ENCODE measurements at regions not wholly inside any gene's neighbourhood (a gene's known extent, or its start where the extent isn't known, plus 50 kb on each side); places are given as distances from the start of the nearest gene placed in this dataset.

GRCh38 chr18:78641689-78642231 is 337.9 kb upstream of the SALL3 start:
- H3K36me3 ChIP-seq (replicated peaks in 1 of 2; ENCODE audit: control insufficient read depth in 1 of 2, insufficient read depth in 2 of 2, low read length in 2 of 2) = no peaks in the 10 kb centered on the region
- H3K27me3 ChIP-seq (ENCODE audit: control insufficient read depth in 1 of 2, insufficient read depth in 2 of 2, low read length in 2 of 2) = peaks cover 0 to 18% of the 10 kb centered on the region in 2 experiments; a peak in 2 of 5 replicates
- H4K20me1 ChIP-seq (ENCODE audit: insufficient read depth, low read length) = no peaks in the 10 kb centered on the region
- intact Hi-C loops (cut with micrococcal nuclease; ENCODE audit: unreplicated experiment) = no loop called here
- 2% methylated on average over 3 of the region's 3 CpGs for WGBS (ENCODE audit: low lambda C conversion rate)
- ChIA-PET POLR2A (no interaction called here), CTCF (ENCODE audit: low intra/inter-chr PET ratio, low total read pairs) (no interaction called here)
- no peak overlapping the region for H3K4me2 ChIP-seq (ENCODE audit: low read depth, low read length)
- DNase-seq (ENCODE audit: low spot score) (no peak), FAIRE-seq (no peak), ATAC-seq (no peak)
- H3K9ac ChIP-seq (ENCODE audit: insufficient read depth, low read depth, low read length) = no peak overlapping the region
- in situ Hi-C loops (cut with HindIII; ENCODE audit: extremely low pct_ligation_motif_present, low pct_unique_long_range_greater_than_20kb) = no loop called here
- no peak overlapping the region for H3K4me3 ChIP-seq (replicated peaks in 1 of 3; ENCODE audit: insufficient read depth in 1 of 3, low read depth in 2 of 3, low read length in 3 of 3)
- BruUV-seq (replicated peaks) = no TSS peak
- no peaks in the 10 kb centered on the region for H3K4me1 ChIP-seq (ENCODE audit: insufficient read depth, low read length)
- no peak overlapping the region for H2AFZ ChIP-seq (ENCODE audit: low read length)
- H3K27ac ChIP-seq (ENCODE audit: extremely low read length, insufficient read depth, low read length) = no peak overlapping the region
- no peaks in the 10 kb centered on the region for H3K79me2 ChIP-seq (ENCODE audit: insufficient read depth, low read length)
- no peaks in the 10 kb centered on the region for H3K9me3 ChIP-seq (ENCODE audit: low read length)
- no peak for TF ChIP-seq ZNF501 (CRISPR knock-in tag; IDR thresholded peaks at IDR 0.05)
- no peak for TF ChIP-seq CREM (IDR thresholded peaks at IDR 0.05)
- no peak for TF ChIP-seq CREM (CRISPR knock-in tag; IDR thresholded peaks at IDR 0.05)
- TF ChIP-seq ZNF75D (CRISPR knock-in tag; IDR thresholded peaks at IDR 0.05; ENCODE audit: borderline replicate concordance) = no peak
- TF ChIP-seq ZNF816 (CRISPR knock-in tag; IDR thresholded peaks at IDR 0.05; ENCODE audit: borderline replicate concordance) = no peak
- TF ChIP-seq KAT7 (CRISPR knock-in tag; IDR thresholded peaks at IDR 0.05; ENCODE audit: borderline replicate concordance) = no peak
- TF ChIP-seq CEBPZ (IDR thresholded peaks at IDR 0.05; ENCODE audit: low read length) = no peak
- TF ChIP-seq MXD4 (CRISPR knock-in tag; IDR thresholded peaks at IDR 0.05) = no peak
- TF ChIP-seq ZNF609 (CRISPR knock-in tag; IDR thresholded peaks at IDR 0.05; ENCODE audit: borderline replicate concordance) = no peak
- no peak for TF ChIP-seq POLR2A (IDR thresholded peaks at IDR 0.05; ENCODE audit: insufficient read depth in 1 of 2, low read depth in 2 of 2, low read length in 2 of 2)
- TF ChIP-seq TEF (CRISPR knock-in tag; IDR thresholded peaks at IDR 0.05) = no peak
- TF ChIP-seq ZMAT3 (CRISPR knock-in tag; conservative IDR thresholded peaks at IDR 0.05) = no peak
- TF ChIP-seq SALL2 (CRISPR knock-in tag; IDR thresholded peaks at IDR 0.05) = no peak
- no peak for TF ChIP-seq SOX6 (IDR thresholded peaks at IDR 0.05)
- no peak for TF ChIP-seq SOX6 (CRISPR knock-in tag; IDR thresholded peaks at IDR 0.05)
- TF ChIP-seq NKX3-1 (CRISPR knock-in tag; IDR thresholded peaks at IDR 0.05) = no peak
- no peak for TF ChIP-seq PHF20 (CRISPR knock-in tag; IDR thresholded peaks at IDR 0.05)
- no peak for TF ChIP-seq ZNF124 (CRISPR knock-in tag; IDR thresholded peaks at IDR 0.05)
- no peak for TF ChIP-seq PPARG (CRISPR knock-in tag; conservative IDR thresholded peaks at IDR 0.05)

Data from HepG2 (cell line).